ENCODE measurements at regions not wholly inside any gene's neighbourhood (a gene's known extent, or its start where the extent isn't known, plus 50 kb on each side); places are given as distances from the start of the nearest gene placed in this dataset.

- no peak for DNase-seq
- no peak for TF ChIP-seq GATA1 (IDR thresholded peaks at IDR 0.05; ENCODE audit: low read depth, low read length)
- no peak for TF ChIP-seq POLR2A (IDR thresholded peaks at IDR 0.05; ENCODE audit: low read length)
These were observed 282.5 kb upstream of the IRX4 start for GRCh38 chr5:2165203-2165602.

DNA sequence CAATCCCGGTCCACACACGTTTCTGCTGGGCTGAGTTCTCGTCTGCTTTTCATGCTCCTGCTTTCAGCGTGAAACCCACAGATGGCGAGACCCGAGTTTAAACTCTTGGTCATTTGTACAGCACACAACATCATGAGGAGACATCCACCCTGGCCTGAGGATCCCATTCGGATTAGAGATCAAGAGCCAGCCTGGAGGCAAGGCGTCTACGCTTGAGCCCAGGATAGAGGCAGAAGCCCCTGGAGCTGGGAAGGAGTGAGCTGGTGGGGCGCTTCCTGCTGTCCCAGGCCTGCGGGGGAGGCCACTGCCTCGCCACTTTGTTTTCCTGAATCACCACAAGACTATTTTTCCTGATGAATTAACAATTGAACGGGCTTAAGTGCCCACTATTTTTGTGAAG is 281.9 kb upstream of the IRX4 start:
- no peak for TF ChIP-seq POLR2A (IDR thresholded peaks at IDR 0.05; ENCODE audit: low read length)
- no peak for TF ChIP-seq GATA1 (IDR thresholded peaks at IDR 0.05; ENCODE audit: low read depth, low read length)
- DNase-seq: no peak

DNA sequence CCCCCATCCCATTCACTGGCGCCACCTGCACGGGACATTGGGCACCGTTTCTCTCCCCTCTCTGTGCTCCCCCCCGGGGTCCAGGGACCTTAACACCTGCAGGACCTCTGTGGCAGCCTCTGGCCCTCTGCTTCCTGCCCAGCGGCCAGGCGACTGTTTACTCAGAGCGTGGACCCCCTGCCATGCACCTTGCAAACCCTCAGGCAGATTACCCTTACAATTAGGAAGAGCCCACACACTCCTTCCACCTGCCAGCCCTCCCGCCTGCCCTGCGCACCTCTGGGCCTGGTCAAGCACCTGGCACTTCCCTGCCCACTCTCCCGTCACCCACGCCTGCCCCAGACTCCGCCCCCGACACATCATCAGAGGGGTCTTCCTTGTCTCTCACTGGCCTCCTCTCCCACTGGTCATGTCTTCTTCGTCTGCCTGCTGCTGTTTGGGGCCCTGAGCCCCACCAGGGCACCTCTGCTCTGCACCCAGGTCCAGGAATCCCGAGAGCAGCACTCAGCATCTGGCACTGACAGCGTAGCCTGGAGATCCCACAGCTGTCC is 281.3 kb upstream of the IRX4 start:
- no peak for DNase-seq
- no peak for TF ChIP-seq POLR2A (IDR thresholded peaks at IDR 0.05; ENCODE audit: low read length)
- no peak for TF ChIP-seq GATA1 (IDR thresholded peaks at IDR 0.05; ENCODE audit: low read depth, low read length)

DNA sequence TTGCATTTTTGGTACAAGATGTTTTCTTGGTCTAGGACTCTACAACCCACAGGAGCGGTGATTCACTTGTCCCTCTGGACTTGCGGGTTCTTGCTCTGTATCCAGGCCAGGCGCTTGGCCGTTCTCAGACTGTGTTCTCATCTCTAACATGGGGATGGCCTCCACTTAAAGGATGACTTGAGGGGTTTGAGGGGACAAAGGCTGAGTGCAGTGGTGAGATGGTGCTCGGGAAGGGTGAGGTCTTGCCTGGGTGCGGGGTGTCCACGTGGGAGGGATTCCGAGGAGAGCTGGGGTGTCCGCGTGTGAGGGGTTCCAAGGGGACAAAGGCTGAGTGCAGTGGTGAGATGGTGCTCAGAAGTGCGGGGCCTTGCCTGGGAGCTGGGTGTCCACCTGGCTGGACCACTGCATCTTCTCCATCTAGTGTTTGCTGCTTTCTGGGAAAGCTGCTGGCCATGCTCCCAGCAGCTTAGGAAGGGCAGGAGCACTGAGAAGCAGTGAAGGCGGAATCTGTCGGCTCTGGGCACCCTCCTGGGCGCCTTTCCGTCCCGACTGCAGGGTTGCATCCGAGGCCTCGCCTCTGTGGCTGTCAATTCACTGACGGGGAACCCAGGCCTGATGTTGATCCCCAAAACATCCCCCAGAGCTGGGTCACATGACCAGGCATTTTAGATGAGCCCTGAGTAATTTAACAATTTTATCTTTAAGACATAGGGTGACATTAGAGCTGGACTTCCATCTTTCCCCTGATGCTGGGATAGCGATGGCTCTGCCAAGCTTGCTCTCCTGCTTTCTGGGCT is 280.5 kb upstream of the IRX4 start:
- no peak for DNase-seq
- TF ChIP-seq POLR2A (IDR thresholded peaks at IDR 0.05; ENCODE audit: low read length) (no peak), GATA1 (IDR thresholded peaks at IDR 0.05; ENCODE audit: low read depth, low read length) (no peak)

DNA sequence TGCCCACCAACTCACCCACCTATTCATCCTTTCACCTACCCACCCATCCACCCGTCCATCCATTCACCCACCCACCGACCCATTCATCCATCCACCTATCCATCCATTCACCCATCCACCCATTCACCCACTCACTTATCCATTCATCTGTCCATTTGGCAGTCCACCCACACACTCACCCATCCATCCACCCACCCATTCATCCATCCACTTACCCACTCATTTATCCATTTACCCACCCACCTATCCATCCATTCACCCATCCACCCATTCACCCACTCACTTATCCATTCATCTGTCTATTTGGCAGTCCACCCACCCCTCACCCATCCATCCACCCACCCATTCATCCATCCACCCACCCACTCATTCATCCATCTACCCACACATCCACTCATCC is 278.1 kb upstream of the IRX4 start:
- DNase-seq: no peak

GRCh38 chr5:2158767-2159166 is 276.0 kb upstream of the IRX4 start:
- no peak for TF ChIP-seq POLR2A (IDR thresholded peaks at IDR 0.05; ENCODE audit: low read length)
- no peak for TF ChIP-seq GATA1 (IDR thresholded peaks at IDR 0.05; ENCODE audit: low read depth, low read length)
- no peak for DNase-seq

More for the DNA sequence above, 278.1 kb upstream of the IRX4 start:
- no peak for TF ChIP-seq POLR2A (IDR thresholded peaks at IDR 0.05; ENCODE audit: low read length)
- TF ChIP-seq GATA1 (IDR thresholded peaks at IDR 0.05; ENCODE audit: low read depth, low read length): no peak

GRCh38 chr5:2158109-2158508 is 275.4 kb upstream of the IRX4 start:
- no peak for DNase-seq
- TF ChIP-seq POLR2A (IDR thresholded peaks at IDR 0.05; ENCODE audit: low read length) (no peak), GATA1 (IDR thresholded peaks at IDR 0.05; ENCODE audit: low read depth, low read length) (no peak)

DNA sequence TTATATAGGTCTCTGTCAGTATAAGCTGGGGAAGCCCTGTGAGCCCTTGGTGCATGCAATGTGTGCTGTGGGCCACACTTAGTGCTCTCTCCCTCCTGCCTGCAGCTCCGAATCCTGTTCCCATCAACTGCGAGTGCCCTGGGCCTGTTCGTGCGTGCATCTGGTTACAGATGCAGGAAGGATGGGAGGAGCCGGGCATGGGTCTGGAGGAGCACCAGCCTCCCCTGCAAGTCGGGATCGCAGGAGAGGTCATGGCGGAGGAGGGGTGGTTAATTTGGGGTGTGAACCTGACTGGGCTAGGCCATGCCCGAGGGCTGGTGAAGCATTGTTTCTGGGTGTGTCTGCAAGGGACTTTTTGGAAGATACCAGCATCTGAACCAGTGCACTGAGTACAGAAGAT is 274.6 kb upstream of the IRX4 start:
- DNase-seq: no peak
- no peak for TF ChIP-seq GATA1 (IDR thresholded peaks at IDR 0.05; ENCODE audit: low read depth, low read length)
- no peak for TF ChIP-seq POLR2A (IDR thresholded peaks at IDR 0.05; ENCODE audit: low read length)

GRCh38 chr5:2156358-2157059 is 273.8 kb upstream of the IRX4 start:
- TF ChIP-seq GATA1 (IDR thresholded peaks at IDR 0.05; ENCODE audit: low read depth, low read length) (no peak), POLR2A (IDR thresholded peaks at IDR 0.05; ENCODE audit: low read length) (no peak)
- no peak for DNase-seq

GRCh38 chr5:2155556-2155955 is 272.8 kb upstream of the IRX4 start:
- TF ChIP-seq POLR2A (IDR thresholded peaks at IDR 0.05; ENCODE audit: low read length) (no peak), GATA1 (IDR thresholded peaks at IDR 0.05; ENCODE audit: low read depth, low read length) (no peak)
- DNase-seq: no peak

- TF ChIP-seq GATA1 (IDR thresholded peaks at IDR 0.05; ENCODE audit: low read depth, low read length) (no peak), POLR2A (IDR thresholded peaks at IDR 0.05; ENCODE audit: low read length) (no peak)
- no peak for DNase-seq
These were observed 271.1 kb upstream of the IRX4 start for GRCh38 chr5:2153802-2154201.

DNA sequence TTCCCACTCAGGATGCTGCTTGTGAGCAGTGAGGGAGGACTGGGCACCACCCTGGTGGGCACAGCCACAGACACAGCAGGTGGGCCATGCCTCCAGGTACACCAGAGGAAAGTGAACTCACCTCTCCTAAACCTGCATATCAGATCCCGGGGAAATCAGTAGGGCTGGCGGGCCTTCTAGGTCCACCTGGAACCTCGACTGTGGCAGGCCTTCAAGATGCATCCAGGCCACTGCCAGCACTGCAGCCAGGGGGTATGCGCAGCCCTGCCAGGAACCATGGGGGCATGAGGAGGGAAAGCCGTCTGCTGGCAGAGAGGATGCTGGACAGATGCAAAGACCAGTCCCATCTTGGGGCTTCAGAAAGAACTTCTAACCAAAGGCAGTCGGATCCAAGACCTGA is 270.6 kb upstream of the IRX4 start:
- DNase-seq: no peak
- TF ChIP-seq GATA1 (IDR thresholded peaks at IDR 0.05; ENCODE audit: low read depth, low read length): no peak
- TF ChIP-seq POLR2A (IDR thresholded peaks at IDR 0.05; ENCODE audit: low read length): no peak

DNA sequence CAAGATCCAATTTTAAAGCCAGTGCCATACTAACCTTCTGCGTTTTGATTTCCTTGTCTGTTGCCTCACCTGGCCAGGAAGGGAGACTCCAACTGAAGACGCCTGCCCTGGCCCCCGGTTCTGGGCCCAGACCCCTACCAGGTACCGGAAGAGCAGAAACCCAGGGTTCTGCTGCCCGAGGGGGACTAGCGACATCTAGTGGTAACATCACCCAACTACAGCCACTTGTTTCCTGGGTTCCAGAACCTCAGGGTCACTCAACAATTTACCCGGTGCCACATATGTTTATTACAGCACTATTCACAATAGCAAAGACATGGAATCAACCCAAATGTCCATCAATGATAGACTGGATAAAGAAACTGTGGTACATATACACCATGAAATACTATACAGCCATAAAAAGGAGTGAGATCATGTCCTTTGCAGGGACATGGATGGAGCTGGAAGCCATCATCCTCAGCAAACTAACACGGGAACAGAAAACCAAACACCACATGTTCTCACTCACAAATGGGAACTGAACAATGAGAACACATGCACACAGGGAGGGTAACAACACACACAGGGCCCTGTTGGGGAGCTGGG is 268.7 kb upstream of the IRX4 start:
- peak; percentile 13 to 49 for DNase-seq

DNA sequence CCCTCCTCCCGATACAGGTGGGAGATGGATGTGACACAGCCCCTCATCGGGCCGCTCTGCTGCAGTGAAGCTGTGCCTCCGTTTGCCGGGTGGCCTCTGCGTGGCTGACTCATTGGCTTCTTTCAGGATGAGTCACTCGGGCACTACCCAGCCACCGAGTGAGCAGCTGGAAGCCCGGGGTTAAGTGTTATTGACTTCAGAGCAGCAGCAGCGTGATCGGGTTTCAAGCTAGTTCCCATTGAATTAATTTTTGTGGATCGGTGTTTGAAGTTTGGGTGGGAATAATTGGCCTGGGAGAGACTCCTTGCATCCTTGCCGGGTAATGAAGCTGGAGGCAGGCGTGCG is 266.4 kb upstream of the IRX4 start:
- DNase-seq: no peak
- TF ChIP-seq POLR2A (IDR thresholded peaks at IDR 0.05; ENCODE audit: low read length) (no peak), GATA1 (IDR thresholded peaks at IDR 0.05; ENCODE audit: low read depth, low read length) (no peak)
